HG03575 (cell line): ENCODE measurements at regions not wholly inside any gene's neighbourhood (a gene's known extent, or its start where the extent isn't known, plus 50 kb on each side); places are given as distances from the start of the nearest gene placed in this dataset.

Experiments used
- ATAC-seq: cut with Tn5 transposase; IDR thresholded peaks from one replicate; pipeline ENCODE4 v1.9.1; 2021; ENCODE audit not compliant: unreplicated experiment, insufficient number of reproducible peaks, low FRiP score; ENCODE audit errors: extremely low read depth

GRCh38 chr5:120251898-120252297 lies 212.2 kb upstream of the PRR16 start:
- ATAC-seq, result no peak

GRCh38 chr5:120252839-120253238 lies 211.3 kb upstream of the PRR16 start:
- no peak for ATAC-seq

GRCh38 chr5:120254385-120254784 lies 209.7 kb upstream of the PRR16 start:
- ATAC-seq, result no peak

- peak; percentile 45 for ATAC-seq
These were observed 208.9 kb upstream of the PRR16 start for GRCh38 chr5:120255214-120255613.

- ATAC-seq, result no peak
These were observed 207.7 kb upstream of the PRR16 start for GRCh38 chr5:120256376-120256775.

- ATAC-seq, result no peak
These were observed 206.6 kb upstream of the PRR16 start for GRCh38 chr5:120257358-120257971.

GRCh38 chr5:120258123-120258522 lies 206.0 kb upstream of the PRR16 start:
- peak; percentile 56 for ATAC-seq

GRCh38 chr5:120260651-120261050 lies 203.4 kb upstream of the PRR16 start:
- no peak for ATAC-seq

- ATAC-seq, result no peak
These were observed 193.6 kb upstream of the PRR16 start for GRCh38 chr5:120270498-120270897.

GRCh38 chr5:120293796-120294195 lies 170.3 kb upstream of the PRR16 start:
- no peak for ATAC-seq

- no peak for ATAC-seq
These were observed 166.5 kb upstream of the PRR16 start for GRCh38 chr5:120297616-120298015.

- no peak for ATAC-seq
These were observed 165.1 kb upstream of the PRR16 start for GRCh38 chr5:120298981-120299380.

GRCh38 chr5:120304663-120305062 lies 159.4 kb upstream of the PRR16 start:
- ATAC-seq, result no peak

GRCh38 chr5:120306303-120306702 lies 157.8 kb upstream of the PRR16 start:
- no peak for ATAC-seq

- ATAC-seq, result no peak
These were observed 149.9 kb upstream of the PRR16 start for GRCh38 chr5:120314191-120314590.

GRCh38 chr5:120320626-120321025 lies 143.5 kb upstream of the PRR16 start:
- ATAC-seq, result no peak

- ATAC-seq, result no peak
These were observed 137.4 kb upstream of the PRR16 start for GRCh38 chr5:120326651-120327050.

- ATAC-seq, result no peak
These were observed 136.9 kb upstream of the PRR16 start for GRCh38 chr5:120327180-120327579.

- no peak for ATAC-seq
These were observed 135.0 kb upstream of the PRR16 start for GRCh38 chr5:120329095-120329494.

- ATAC-seq, result no peak
These were observed 133.5 kb upstream of the PRR16 start for GRCh38 chr5:120330558-120330957.

GRCh38 chr5:120344181-120344580 lies 119.9 kb upstream of the PRR16 start:
- ATAC-seq, result no peak
